Smooth muscle cell (in vitro differentiated cells): ENCODE measurements at regions not wholly inside any gene's neighbourhood (a gene's known extent, or its start where the extent isn't known, plus 50 kb on each side); places are given as distances from the start of the nearest gene placed in this dataset.

Source experiments
- DNase-seq: peaks from one replicate; lab custom pipeline; 2025; ENCODE audit not compliant: unreplicated experiment; lab: John Stamatoyannopoulos, UW
- H2AFZ ChIP-seq: fragments of 200-600 bp; sonication (generic); 2 replicates; pipeline ENCODE4 v1.6.0; 2016; ENCODE audit warnings: antibody characterized with exemption, low read depth, mild to moderate bottlenecking
- H3F3A ChIP-seq: fragments of 200-600 bp; sonication (generic); 2 replicates; pipeline ENCODE4 v1.6.0; 2017; ENCODE audit warnings: antibody characterized with exemption, low read depth
- H3K27ac ChIP-seq: fragments of 200-600 bp; sonication (generic); 2 replicates; pipeline ENCODE4 v1.5.1; 2016; ENCODE audit warnings: low read depth, mild to moderate bottlenecking
- H3K27me3 ChIP-seq: fragments of 200-600 bp; sonication (generic); 2 replicates; pipeline ENCODE4 v1.6.1; 2016; ENCODE audit warnings: low read depth, mild to moderate bottlenecking
- H3K36me3 ChIP-seq: fragments of 200-600 bp; sonication (generic); 2 replicates; pipeline ENCODE4 v1.5.1; 2016; ENCODE audit warnings: low read depth
- H3K4me1 ChIP-seq: fragments of 200-600 bp; sonication (generic); 2 replicates; pipeline ENCODE4 v1.5.1; 2016; ENCODE audit warnings: low read depth
- H3K4me2 ChIP-seq: fragments of 200-600 bp; sonication (generic); 2 replicates; pipeline ENCODE4 v1.6.0; 2016; ENCODE audit warnings: mild to moderate bottlenecking
- H3K4me3 ChIP-seq: fragments of 200-600 bp; sonication (generic); 2 replicates; pipeline ENCODE4 v1.5.1; 2016; ENCODE audit warnings: mild to moderate bottlenecking
- H3K79me2 ChIP-seq: fragments of 200-600 bp; sonication (generic); 2 replicates; pipeline ENCODE4 v1.6.0; 2016; ENCODE audit warnings: low read depth, mild to moderate bottlenecking
- H3K9ac ChIP-seq: fragments of 200-600 bp; sonication (generic); 2 replicates; pipeline ENCODE4 v1.6.0; 2016; ENCODE audit warnings: low read depth
- H3K9me3 ChIP-seq: fragments of 200-600 bp; sonication (generic); replicated peaks from 2 replicates; pipeline ENCODE4 v1.5.1; 2016; ENCODE audit warnings: low read depth
- H4K20me1 ChIP-seq: fragments of 200-600 bp; sonication (generic); 2 replicates; pipeline ENCODE4 v1.6.0; 2016; ENCODE audit warnings: low read depth
- CTCF ChIP-seq: fragments of 200-600 bp; sonication (generic); IDR thresholded peaks from 2 replicates; pipeline ENCODE4 v1.5.1; 2017; ENCODE audit warnings: borderline replicate concordance, mild to moderate bottlenecking, antibody characterized with exemption; ENCODE audit not compliant: insufficient read depth, poor library complexity, severe bottlenecking
- WGBS: methylation state at CpG from one replicate; pipeline ENCODE4 v1.1.7; 2016; ENCODE audit warnings: low lambda C conversion rate; 5-methylcytosine and 5-hydroxymethylcytosine counted together

GRCh38 chr13:103517066-103517767, 451.0 kb upstream of the SLC10A2 start:
- Histone ChIP-seq H3K27ac (no peak overlapping the region), H3K36me3 (no peaks in the 10 kb centered on the region), H3K79me2 (no peaks in the 10 kb centered on the region), H3K4me1 (peaks cover 5% of the 10 kb centered on the region), H3K4me2 (no peak overlapping the region), H3K9ac (no peak overlapping the region), H3K9me3 (no peaks in the 10 kb centered on the region), H4K20me1 (no peaks in the 10 kb centered on the region), H2AFZ (no peak overlapping the region), H3K4me3 (no peak overlapping the region), H3F3A (no peaks in the 10 kb centered on the region), H3K27me3 (no peaks in the 10 kb centered on the region)
- TF ChIP-seq CTCF, result no peak
- DNase-seq, result no peak
- WGBS, result 72% methylated on average over 3 of the region's 3 CpGs

GRCh38 chr13:103516015-103516795, 450.0 kb upstream of the SLC10A2 start:
- Histone ChIP-seq H3K4me1 (peaks cover 5% of the 10 kb centered on the region), H3K27me3 (no peaks in the 10 kb centered on the region), H3K4me2 (no peak overlapping the region), H4K20me1 (no peaks in the 10 kb centered on the region), H2AFZ (no peak overlapping the region), H3K79me2 (no peaks in the 10 kb centered on the region), H3K36me3 (no peaks in the 10 kb centered on the region), H3K9ac (no peak overlapping the region), H3K27ac (no peak overlapping the region), H3F3A (no peaks in the 10 kb centered on the region), H3K9me3 (no peaks in the 10 kb centered on the region), H3K4me3 (no peak overlapping the region)
- 82% methylated on average over 6 of the region's 6 CpGs for WGBS
- no peak for TF ChIP-seq CTCF
- no peak for DNase-seq

DNA sequence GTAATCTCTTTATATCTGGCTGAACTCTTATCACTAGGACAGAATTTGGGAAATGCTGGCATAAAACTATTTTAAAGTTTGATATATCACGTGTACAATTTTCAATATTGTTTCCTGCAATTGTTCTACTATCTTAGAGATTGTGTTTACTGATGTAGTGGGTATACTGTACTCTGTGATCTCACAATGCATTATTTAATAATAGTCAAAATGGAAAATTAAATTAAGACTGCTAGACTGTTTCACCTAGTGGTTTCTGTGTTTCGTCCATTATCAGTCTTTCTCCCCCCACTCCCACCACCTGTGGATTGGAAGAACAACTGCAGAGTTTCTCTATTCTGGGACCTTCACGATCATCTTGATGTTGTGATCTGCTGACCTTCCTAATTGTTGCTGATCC, 449.2 kb upstream of the SLC10A2 start:
- H3K27ac ChIP-seq, result no peak overlapping the region
- H3K4me3 ChIP-seq, result no peak overlapping the region
- H2AFZ ChIP-seq, result no peak overlapping the region
- TF ChIP-seq CTCF, result no peak
- H3K4me1 ChIP-seq, result peaks cover 5% of the 10 kb centered on the region
- no peaks in the 10 kb centered on the region for H3K36me3 ChIP-seq
- no peak overlapping the region for H3K4me2 ChIP-seq
- H3K9me3 ChIP-seq, result no peaks in the 10 kb centered on the region
- H4K20me1 ChIP-seq, result no peaks in the 10 kb centered on the region
- DNase-seq, result no peak
- 88% methylated on average over 3 of the region's 3 CpGs for WGBS
- H3F3A ChIP-seq, result no peaks in the 10 kb centered on the region
- H3K27me3 ChIP-seq, result no peaks in the 10 kb centered on the region
- H3K79me2 ChIP-seq, result no peaks in the 10 kb centered on the region
- H3K9ac ChIP-seq, result no peak overlapping the region

DNA sequence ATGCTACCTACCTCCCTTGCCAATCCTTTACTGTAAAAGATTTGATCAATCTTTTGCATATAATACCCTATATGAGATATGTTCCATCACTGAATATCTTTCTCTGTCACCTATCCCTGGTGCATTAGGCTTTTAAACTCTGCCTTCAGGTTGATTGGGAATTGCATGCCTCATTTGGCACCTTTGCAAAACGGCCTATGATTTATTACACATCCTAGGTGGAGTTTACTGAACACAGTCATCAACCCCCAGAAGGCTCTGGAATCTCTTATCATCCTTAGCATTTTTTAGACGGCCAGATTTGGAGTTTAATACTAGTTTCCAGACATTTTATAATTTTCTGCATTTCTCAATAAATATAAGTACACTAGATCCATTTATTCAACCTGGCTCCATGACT, 448.4 kb upstream of the SLC10A2 start:
- H3K27ac ChIP-seq, result no peak overlapping the region
- 39% methylated on average over 2 of the region's 2 CpGs for WGBS
- H3K4me3 ChIP-seq, result no peak overlapping the region
- no peaks in the 10 kb centered on the region for H3K36me3 ChIP-seq
- H4K20me1 ChIP-seq, result no peaks in the 10 kb centered on the region
- no peak for TF ChIP-seq CTCF
- H3K79me2 ChIP-seq, result no peaks in the 10 kb centered on the region
- H3K9ac ChIP-seq, result no peak overlapping the region
- H3K4me1 ChIP-seq, result peaks cover 5% of the 10 kb centered on the region
- H2AFZ ChIP-seq, result no peak overlapping the region
- no peaks in the 10 kb centered on the region for H3F3A ChIP-seq
- H3K4me2 ChIP-seq, result no peak overlapping the region
- no peak for DNase-seq
- H3K9me3 ChIP-seq, result no peaks in the 10 kb centered on the region
- no peaks in the 10 kb centered on the region for H3K27me3 ChIP-seq
